ENCODE measurements at regions not wholly inside any gene's neighbourhood (a gene's known extent, or its start where the extent isn't known, plus 50 kb on each side); places are given as distances from the start of the nearest gene placed in this dataset.

GRCh38 chr9:103949096-103949495, 145.0 kb upstream of the SMC2 start:
- no peak overlapping the region for H3K4me3 ChIP-seq (ENCODE audit: low read depth, low read length)
- no peak for TF ChIP-seq CTCF (IDR thresholded peaks at IDR 0.05; ENCODE audit: insufficient read depth, low read depth, low read length, missing control alignments)
- DNase-seq (ENCODE audit: low read depth), result no peak

- no peak overlapping the region for H3K4me3 ChIP-seq (ENCODE audit: low read depth, low read length)
- no peak for DNase-seq (ENCODE audit: low read depth)
- no peak for TF ChIP-seq CTCF (IDR thresholded peaks at IDR 0.05; ENCODE audit: insufficient read depth, low read depth, low read length, missing control alignments)
Observed at GRCh38 chr9:103977163-103977562, 116.9 kb upstream of the SMC2 start.

GRCh38 chr9:103978396-103978795, 115.7 kb upstream of the SMC2 start:
- TF ChIP-seq CTCF (IDR thresholded peaks at IDR 0.05; ENCODE audit: insufficient read depth, low read depth, low read length, missing control alignments), result no peak
- H3K4me3 ChIP-seq (ENCODE audit: low read depth, low read length), result no peak overlapping the region
- DNase-seq (ENCODE audit: low read depth), result no peak

GRCh38 chr9:103981912-103982311, 112.2 kb upstream of the SMC2 start:
- no peak overlapping the region for H3K4me3 ChIP-seq (ENCODE audit: low read depth, low read length)
- no peak for DNase-seq (ENCODE audit: low read depth)
- no peak for TF ChIP-seq CTCF (IDR thresholded peaks at IDR 0.05; ENCODE audit: insufficient read depth, low read depth, low read length, missing control alignments)

GRCh38 chr9:103985077-103985476, 109.0 kb upstream of the SMC2 start:
- DNase-seq (ENCODE audit: low read depth), result no peak
- H3K4me3 ChIP-seq (ENCODE audit: low read depth, low read length), result no peak overlapping the region
- TF ChIP-seq CTCF (IDR thresholded peaks at IDR 0.05; ENCODE audit: insufficient read depth, low read depth, low read length, missing control alignments), result no peak

- no peak for TF ChIP-seq CTCF (IDR thresholded peaks at IDR 0.05; ENCODE audit: insufficient read depth, low read depth, low read length, missing control alignments)
- no peak overlapping the region for H3K4me3 ChIP-seq (ENCODE audit: low read depth, low read length)
- no peak for DNase-seq (ENCODE audit: low read depth)
Observed at GRCh38 chr9:103988821-103989220, 105.3 kb upstream of the SMC2 start.

- no peak for DNase-seq (ENCODE audit: low read depth)
- TF ChIP-seq CTCF (IDR thresholded peaks at IDR 0.05; ENCODE audit: insufficient read depth, low read depth, low read length, missing control alignments), result no peak
- no peak overlapping the region for H3K4me3 ChIP-seq (ENCODE audit: low read depth, low read length)
Observed at GRCh38 chr9:103990311-103990710, 103.8 kb upstream of the SMC2 start.

Measured in GM12865 (cell line).